GM18520 (cell line): ENCODE measurements at regions not wholly inside any gene's neighbourhood (a gene's known extent, or its start where the extent isn't known, plus 50 kb on each side); places are given as distances from the start of the nearest gene placed in this dataset.

ENCODE experiments used
- ATAC-seq: cut with Tn5 transposase; IDR thresholded peaks from one replicate; pipeline ENCODE4 v1.9.1; 2021; ENCODE audit not compliant: unreplicated experiment

DNA sequence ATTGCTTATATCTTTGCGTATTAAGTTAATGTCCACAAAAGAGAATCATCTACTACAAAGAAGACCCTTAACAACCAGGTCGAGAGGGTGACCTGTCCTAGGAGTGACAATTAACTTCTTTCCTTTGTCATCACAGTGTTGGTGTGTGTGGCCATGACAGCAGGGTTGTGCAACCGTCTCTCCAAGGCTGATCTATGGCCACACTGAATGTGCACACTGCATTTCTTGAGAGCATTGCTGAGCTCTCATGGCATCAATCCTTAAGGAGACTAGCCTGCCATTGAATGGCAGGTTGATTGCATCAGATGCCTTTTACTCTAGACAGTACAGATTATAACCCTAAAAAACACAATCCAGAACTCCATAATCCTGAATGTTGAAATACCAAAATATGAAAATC, 86.5 kb upstream of the OLFM3 start:
- no peak for ATAC-seq

DNA sequence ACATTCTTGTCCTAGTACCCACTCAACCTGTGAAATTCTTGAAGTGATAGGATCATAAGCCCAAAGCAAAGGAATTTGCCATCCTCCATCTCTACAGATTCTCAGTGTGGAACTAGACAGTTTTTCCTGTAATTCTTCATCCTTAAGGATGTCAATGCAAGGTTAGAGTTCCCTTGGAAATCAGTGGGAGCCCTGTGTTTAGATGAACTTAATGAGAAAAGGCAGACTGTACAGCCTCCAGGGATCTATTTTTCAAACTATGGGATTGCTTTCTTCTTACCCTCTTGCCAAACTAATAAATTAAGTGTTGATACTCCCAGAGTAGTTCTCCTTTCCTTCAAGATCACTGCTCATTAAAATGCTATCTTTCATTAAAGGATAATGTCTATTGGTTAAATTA, 78.1 kb upstream of the OLFM3 start:
- ATAC-seq: no peak

DNA sequence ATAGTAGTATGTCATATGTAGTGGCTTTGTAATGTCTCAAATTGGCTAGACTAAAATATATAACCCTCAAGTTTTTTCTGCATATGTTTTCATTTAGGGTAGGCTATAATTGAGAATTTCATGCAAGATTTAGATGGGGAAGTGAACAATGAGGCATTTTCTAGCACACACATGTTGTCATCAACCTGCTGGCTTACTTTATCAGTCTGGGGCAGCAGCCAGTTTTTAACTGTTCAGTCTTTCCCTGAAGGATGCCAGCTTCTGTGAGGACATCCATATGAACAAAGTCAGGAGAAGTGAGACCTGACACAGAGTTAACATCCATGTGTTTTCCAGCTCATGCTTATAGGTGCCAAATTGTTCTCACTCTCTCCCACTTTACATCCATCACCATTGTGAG, 74.7 kb upstream of the OLFM3 start:
- ATAC-seq: no peak

DNA sequence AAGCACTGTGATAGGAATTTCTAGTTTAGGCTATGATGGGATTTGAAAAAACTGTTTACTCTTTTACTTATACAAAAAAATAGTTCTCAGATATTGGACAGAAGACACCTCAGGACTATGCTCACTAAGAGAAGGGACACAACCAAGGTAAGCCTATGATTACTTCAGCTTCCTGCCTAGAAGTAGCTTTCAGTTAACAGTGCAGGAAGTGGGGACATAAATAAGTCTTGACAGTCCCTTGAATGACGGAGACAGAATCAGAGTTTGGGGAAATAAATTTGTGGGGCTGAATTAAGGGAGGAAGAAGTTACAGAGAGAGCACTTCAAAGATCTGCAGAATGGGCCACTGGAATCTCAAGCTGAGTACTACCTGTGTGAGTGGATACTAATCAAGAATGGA, 53.8 kb upstream of the OLFM3 start:
- ATAC-seq: no peak

DNA sequence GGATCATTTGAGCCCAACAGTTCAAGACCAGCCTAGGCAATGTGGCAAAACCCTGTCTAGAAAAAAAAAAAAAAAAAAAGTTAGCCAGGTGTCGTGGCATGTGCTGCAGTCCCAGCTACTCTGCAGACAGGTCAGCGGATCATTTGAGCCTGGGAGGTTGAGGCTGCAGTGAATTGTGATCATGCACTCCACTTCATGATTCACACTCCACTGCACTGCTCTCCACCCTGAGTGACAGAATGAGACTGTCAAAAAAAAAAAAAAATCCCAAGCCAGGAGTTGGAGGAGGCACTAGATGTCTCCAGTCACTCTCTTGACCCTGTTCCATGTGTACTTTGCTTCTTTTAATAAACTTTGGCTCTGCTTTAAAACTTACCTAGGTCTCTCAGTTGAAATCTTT, 51.0 kb upstream of the OLFM3 start:
- ATAC-seq: no peak
